GM19023 (cell line): ENCODE measurements at regions not wholly inside any gene's neighbourhood (a gene's known extent, or its start where the extent isn't known, plus 50 kb on each side); places are given as distances from the start of the nearest gene placed in this dataset.

Source experiments
- ATAC-seq: cut with Tn5 transposase; IDR thresholded peaks from one replicate; pipeline ENCODE4 v1.9.1; 2021; ENCODE audit warnings: mild to moderate bottlenecking, moderate library complexity; ENCODE audit not compliant: unreplicated experiment

- ATAC-seq = no peak
These were observed 246.2 kb downstream of the LRFN2 start for GRCh38 chr6:40340957-40341356.

DNA sequence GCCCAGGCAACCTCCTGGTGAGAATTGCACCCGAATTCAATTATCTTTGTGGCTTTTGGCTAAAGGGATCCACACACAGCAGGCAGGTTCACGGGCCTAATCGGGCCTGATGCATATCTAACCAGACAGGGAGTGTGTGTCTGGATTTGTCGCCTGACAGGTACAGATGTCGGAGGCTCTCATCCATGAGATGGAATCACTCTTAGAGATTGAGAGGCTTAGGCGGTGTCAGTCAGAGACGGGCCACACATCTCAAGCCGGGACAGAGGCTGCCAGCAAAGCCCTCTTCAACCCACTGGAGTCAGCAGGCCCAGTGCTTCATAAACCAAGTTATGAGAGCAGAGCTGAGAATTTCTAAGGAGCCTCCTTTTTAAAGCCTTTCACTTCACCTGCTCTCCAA, 247.0 kb downstream of the LRFN2 start:
- ATAC-seq = no peak

- ATAC-seq = no peak
These were observed 248.9 kb downstream of the LRFN2 start for GRCh38 chr6:40338306-40338705.

GRCh38 chr6:40336940-40337760, 250.0 kb downstream of the LRFN2 start:
- no peak for ATAC-seq

GRCh38 chr6:40336296-40336695, 250.9 kb downstream of the LRFN2 start:
- no peak for ATAC-seq

DNA sequence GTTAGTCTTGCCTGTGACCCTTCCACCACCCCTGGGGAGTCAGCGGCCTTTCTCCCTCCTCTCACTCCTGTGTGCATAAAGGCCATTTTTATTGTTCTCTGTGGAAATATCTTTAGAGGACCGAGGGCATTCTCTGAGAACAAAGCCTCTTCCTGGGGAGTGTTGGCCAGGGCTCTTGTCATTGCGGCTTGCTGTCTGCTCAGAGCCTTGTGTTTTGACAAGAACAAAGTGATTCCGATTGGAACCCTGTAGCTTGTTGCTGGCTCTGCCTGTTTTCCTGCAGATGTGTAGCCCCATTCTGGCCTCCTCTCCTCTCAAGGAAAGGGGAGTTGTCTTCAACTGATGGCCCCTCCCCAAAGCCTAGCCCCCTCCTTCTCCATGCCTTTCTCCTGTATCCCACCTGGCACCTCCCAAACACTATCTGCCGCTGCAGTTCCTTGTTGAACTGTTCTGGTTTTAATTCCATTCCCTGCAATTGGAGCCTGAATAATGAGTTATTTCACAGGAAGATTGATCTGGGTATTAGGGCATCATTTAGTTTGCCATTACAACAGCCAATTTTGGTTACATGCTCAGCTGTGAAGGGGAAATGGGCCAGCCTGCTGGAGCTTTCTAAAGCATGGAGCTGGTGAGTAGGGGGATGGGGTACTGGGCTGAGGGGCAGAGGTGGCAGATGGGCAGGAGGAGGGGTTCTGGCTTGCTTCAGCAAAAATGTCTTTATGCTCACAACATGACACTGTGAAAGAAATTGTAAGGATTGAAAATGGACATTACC, 252.5 kb downstream of the LRFN2 start:
- no peak for ATAC-seq

GRCh38 chr6:40331545-40331944, 255.6 kb downstream of the LRFN2 start:
- no peak for ATAC-seq

GRCh38 chr6:40330301-40330721, 256.9 kb downstream of the LRFN2 start:
- ATAC-seq = no peak

DNA sequence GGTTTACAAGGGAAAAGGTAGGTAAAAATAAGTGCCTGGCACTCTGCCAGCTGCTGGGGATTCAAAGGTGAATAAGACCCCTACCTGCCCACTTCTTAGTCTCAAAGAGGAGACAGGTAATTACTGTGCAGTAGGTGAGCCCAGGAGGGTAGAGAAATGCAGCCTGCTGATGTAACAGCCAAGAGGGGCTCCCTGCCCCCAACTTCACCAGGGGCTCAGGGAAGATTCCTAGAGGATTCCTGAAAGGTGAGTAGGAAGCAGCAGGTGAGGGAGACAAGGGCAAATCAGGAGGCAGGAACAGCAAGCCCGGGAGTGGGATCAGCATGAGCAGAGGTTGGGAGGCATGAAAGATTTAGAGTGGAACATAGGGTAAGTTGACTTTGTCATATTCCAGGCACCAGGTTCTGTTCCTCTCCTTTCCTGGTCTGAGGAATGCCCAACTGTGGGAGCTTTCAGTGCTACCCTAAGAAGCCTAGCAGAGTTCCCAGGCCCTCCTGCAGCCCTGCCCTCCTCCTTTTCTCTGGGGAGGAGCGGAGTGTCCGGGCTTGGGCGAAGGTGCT, 258.1 kb downstream of the LRFN2 start:
- ATAC-seq = no peak

GRCh38 chr6:40328386-40328985, 258.7 kb downstream of the LRFN2 start:
- no peak for ATAC-seq

- ATAC-seq = no peak
These were observed 260.3 kb downstream of the LRFN2 start for GRCh38 chr6:40326714-40327421.

DNA sequence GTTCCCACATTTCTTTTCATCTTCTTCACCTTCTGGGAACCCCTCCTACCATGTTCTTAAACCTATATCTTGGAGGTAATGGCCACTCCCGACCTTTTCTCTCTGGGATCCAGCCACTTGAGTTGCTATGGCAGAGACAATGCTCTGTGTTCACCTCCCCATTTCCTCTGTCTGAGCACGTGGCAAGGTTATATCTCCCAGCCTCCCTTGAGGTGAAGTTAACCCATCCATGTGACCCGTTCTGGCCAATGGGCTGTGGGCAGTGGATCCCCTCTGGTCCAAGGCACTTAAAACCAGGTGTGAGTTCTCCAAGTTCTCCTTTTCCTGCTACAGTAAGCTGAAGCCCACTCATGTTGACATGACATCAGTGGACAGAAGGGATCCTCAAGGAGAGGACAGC, 261.4 kb downstream of the LRFN2 start:
- no peak for ATAC-seq

GRCh38 chr6:40325041-40325440, 262.1 kb downstream of the LRFN2 start:
- ATAC-seq = no peak

DNA sequence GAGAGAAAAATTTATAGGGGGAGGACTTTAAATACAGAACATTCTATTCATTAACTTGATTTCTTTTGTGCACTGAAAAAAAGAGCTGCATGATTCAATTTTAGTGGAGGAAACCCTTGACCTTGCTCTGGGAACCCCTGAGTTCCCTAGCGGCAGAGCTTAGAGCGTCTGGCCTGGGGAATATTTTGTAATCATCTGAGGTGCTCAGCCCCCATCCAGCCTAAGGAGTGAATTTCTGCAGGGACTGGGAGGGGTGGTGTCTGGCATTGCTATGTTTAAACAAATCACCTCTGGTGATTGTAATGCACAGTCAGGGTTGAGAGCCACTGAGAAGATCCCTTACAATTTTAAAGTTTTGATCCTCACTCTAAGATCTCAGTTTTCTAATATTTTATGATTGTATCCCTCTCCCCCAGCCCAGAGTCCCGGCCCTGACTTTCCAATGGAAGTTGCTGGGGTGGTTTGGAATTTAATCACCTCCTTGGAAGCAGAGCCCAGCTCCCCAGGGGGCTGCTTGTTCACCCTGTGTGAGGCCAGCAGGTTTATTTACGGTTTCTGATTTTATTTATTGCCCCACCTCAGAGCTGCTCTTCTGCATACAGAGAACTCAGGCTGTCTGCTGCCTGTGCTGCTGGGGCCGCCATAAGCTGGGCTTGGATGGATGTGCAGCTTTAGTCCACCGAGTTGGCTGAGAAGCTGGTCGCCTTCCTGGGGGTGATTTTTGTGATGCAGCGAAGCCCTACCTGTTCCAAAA, 263.1 kb downstream of the LRFN2 start:
- no peak for ATAC-seq

DNA sequence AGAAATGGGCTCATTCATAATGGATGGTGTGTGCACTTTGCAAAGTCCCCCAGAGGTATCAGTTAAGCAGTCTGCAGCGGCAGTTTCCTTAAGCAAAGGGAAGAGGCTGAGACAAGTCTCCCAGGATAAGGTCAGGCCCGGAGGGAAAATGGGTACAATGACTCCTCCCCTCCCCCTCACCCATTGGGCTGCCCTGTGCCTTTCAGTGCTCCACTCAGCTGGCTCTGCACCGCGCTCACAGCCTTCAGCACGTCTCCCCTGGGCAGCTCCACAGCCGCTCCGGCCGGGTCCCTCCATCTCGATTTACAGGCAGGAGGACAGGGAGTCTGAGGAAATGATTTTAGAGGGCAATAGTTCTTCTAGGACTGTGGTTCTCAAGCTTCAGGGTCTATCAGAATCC, 264.8 kb downstream of the LRFN2 start:
- no peak for ATAC-seq

GRCh38 chr6:40321616-40322015, 265.5 kb downstream of the LRFN2 start:
- no peak for ATAC-seq

DNA sequence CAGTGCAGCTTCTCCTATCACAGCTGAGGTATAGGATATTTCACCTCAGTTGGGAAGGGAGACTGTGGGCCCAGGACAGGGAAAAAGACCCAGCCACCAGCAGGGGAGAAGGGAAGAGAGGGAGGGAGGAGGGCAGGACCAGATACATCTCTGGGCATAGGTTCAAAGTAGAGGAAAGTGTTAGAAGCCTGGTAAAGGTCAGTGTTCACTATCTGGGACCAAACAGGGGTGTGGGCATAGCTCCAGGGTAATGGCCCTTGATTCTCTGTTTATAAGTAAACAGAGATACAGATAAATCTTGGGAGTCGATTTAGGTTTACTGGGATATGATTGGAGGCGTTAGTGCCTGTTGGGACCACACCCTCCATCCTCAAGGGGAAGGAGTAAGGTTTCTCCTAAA, 266.2 kb downstream of the LRFN2 start:
- ATAC-seq = no peak

GRCh38 chr6:40320441-40320840, 266.7 kb downstream of the LRFN2 start:
- no peak for ATAC-seq

DNA sequence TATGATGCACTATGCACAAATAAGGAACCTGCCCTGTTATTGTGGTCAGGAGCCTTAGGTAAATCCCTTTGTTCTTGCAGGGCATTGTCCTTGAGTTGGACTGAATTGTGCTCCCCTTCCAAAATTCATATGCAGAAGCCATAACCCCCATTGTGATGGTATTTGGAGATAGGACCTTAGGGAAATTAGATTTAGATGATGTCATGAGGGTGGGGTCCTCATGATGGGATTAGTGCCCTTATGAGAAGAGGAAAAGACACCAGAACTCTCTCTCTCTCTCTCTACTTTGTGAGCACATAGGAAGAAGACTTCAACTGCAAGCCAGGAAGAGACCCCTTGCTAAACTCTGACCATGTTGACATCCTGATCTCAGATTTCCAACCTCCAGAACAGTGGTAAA, 268.0 kb downstream of the LRFN2 start:
- ATAC-seq = no peak

GRCh38 chr6:40315060-40315459, 272.1 kb downstream of the LRFN2 start:
- no peak for ATAC-seq
